SK-N-SH (cell line): ENCODE measurements at regions not wholly inside any gene's neighbourhood (a gene's known extent, or its start where the extent isn't known, plus 50 kb on each side); places are given as distances from the start of the nearest gene placed in this dataset.

Experiments used
- CTCF ChIP-seq: fragments of 200-600 bp; sonication (generic); IDR thresholded peaks from 2 replicates; pipeline ENCODE4 v1.6.1; 2017; ENCODE audit warnings: antibody characterized with exemption, mild to moderate bottlenecking, moderate library complexity
- EP300 ChIP-seq, 2 experiments: IDR thresholded peaks; 2 replicates each; pipeline versions ENCODE4 v1.4.0 to v1.6.1; 2012; ENCODE audit warnings: borderline replicate concordance in 1 of 2, low read depth in 1 of 2, low read length in 1 of 2
- FOXJ3 ChIP-seq: sonication (generic); formaldehyde crosslinking; IDR thresholded peaks from 2 replicates; pipeline ENCODE4 v1.5.1; 2020; ENCODE audit warnings: mild to moderate bottlenecking, missing genetic modification reagents
- MAX ChIP-seq: IDR thresholded peaks from 2 replicates; pipeline ENCODE4 v1.4.0; 2012; ENCODE audit warnings: low read depth
- SMC3 ChIP-seq: IDR thresholded peaks from 2 replicates; pipeline ENCODE4 v1.6.1; 2012; ENCODE audit warnings: low read depth, low read length, improper control_type of control experiment

GRCh38 chr3:32046102-32046501 lies 60.3 kb upstream of the GPD1L start:
- TF ChIP-seq MAX (no peak), FOXJ3 (no peak), SMC3 (no peak), CTCF (no peak), EP300 (IDR thresholded peaks at IDR 0.05; ENCODE audit: borderline replicate concordance in 1 of 2, low read depth in 1 of 2, low read length in 1 of 2) (no peak)
